ENCODE measurements at regions not wholly inside any gene's neighbourhood (a gene's known extent, or its start where the extent isn't known, plus 50 kb on each side); places are given as distances from the start of the nearest gene placed in this dataset.

DNA sequence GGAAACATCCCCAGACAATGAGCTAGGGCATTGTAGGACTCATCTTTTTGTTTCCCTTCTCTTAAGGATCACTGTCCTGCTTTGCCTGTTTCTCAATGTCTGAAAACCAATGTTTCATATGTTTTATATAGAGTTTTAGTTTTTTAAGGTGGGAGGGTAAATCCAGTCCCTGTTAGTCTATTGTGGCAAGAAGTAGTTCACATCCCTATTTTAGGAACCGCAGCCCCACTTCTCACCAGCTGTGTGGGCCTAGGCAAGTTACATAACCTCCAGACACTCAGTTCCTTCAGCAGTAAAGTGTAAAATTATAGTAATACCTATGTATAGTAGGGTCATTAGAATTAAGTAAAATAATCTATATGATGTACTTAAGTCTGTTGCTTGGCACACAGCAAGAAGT, 105.8 kb upstream of the WLS start:
- no peak for TF ChIP-seq YY1 (IDR thresholded peaks at IDR 0.05; ENCODE audit: insufficient read depth, insufficient read length)
- TF ChIP-seq SUZ12 (IDR thresholded peaks at IDR 0.05; ENCODE audit: extremely low read depth, insufficient read depth, insufficient read length), result no peak
- no peak for TF ChIP-seq ZNF274 (IDR thresholded peaks at IDR 0.05; ENCODE audit: low read depth, low read length)

Measured in NT2/D1 (cell line).